Right lung (tissue), 2 donors: ENCODE measurements at regions not wholly inside any gene's neighbourhood (a gene's known extent, or its start where the extent isn't known, plus 50 kb on each side); places are given as distances from the start of the nearest gene placed in this dataset.
A peak's percentile ranks its signal among the peaks of the same experiment; 100 is the strongest.
"Not testable (repeated sequence)": the region's sequence is repeated elsewhere in the genome, so short reads cannot be mapped to it uniquely, and the experiment has no call there.

Source experiments
- DNase-seq, 2 donors: peaks; one replicate each; pipeline ENCODE4 v3.0.0-alpha.2; 2013

DNA sequence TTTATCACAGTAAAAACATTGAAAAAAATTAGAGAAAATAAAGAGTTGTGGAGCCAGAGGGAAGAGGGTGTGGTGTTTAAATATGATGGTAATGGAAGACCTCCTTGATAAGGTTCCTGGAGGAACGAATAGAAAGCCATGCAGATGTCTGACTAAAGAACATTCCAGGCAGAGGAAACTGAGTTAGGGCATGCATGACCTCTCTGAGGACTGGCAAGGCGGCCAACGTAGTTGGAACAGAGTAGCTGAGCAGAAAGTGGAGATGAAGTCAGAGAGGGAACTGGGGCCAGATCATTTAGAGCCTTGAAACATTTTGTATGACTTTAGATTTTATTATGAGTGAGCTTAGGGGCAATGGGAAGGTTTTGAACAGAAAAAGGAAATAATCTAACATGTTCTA lies 377.5 kb downstream of the HLX start:
- DNase-seq = no peak

DNA sequence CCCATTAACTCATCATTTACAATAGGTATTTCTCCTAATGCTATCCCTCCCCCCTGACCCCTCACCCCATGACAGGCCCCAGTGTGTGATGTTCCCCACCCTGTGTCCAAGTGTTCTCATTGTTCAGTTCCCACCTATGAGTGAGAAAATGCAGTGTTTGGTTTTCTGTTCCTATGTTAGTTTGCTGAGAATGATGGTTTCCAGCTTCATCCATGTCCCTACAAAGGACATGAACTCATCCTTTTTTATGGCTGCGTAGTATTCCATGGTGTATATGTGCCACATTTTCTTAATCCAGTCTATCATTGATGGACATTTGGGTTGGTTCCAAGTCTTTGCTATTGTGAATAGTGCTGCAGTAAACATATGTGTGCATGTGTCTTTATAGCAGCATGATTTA lies 378.3 kb downstream of the HLX start:
- not testable (repeated sequence) for DNase-seq

DNA sequence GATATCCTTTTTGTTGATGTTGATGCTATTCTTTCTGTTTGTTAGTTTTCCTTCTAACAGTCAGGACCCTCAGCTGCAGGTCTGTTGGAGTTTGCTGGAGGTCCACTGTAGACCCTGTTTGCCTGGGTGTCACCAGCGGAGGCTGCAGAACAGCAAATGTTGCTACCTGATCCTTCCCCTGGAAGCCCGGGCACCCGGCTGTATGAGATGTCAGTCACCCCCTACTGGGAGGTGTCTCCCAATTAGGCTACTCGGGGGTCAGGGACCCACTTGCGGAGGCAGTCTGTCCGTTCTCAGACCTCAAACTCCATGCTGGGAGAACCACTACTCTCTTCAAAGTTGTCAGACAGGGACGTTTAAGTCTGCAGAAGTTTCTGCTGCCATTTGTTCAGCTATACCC lies 383.4 kb downstream of the HLX start:
- not testable (repeated sequence) for DNase-seq

DNA sequence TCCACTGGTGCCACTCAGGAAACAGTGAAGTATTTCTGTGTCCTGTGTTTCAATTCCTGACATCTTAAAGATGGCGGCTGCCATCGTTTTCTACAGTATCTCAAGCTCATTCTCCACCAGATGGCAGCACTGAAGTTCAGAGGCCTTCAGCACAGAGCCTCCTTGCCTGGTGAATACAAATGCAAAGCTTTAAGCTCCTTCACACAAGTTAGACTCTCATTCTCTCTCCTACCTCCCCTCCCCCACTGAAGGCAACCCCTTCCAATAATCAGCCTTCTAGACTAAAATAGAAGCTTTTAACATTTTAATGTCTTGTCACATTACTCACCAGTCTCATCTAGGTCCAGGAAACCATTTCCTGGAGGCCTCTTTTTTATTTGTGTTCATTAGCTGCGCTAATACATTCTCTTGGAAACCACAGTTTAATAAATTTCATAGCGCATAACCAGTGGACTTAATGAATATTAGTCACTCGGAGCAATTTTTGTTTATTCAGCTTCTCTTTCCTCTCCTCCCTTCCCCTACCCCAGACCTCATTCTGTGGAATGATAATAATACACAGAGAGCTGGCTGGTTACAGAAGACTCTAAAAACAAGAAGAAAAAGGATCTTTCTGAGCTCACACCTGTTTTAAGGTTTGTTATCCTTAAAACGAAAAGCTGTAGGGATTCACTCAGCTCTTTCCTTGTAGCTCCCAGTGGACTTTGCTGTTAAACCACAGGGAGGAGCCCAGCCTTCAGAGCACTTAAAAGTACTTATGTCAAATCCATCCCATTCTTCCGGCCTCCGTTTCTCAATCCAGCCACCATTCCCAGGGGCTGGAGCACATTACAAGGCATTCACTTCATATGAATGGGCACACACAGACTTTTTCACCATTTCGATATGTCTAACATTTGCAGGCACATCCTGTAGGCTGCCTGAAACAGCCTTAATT lies 384.9 kb downstream of the HLX start:
- no peak for DNase-seq

DNA sequence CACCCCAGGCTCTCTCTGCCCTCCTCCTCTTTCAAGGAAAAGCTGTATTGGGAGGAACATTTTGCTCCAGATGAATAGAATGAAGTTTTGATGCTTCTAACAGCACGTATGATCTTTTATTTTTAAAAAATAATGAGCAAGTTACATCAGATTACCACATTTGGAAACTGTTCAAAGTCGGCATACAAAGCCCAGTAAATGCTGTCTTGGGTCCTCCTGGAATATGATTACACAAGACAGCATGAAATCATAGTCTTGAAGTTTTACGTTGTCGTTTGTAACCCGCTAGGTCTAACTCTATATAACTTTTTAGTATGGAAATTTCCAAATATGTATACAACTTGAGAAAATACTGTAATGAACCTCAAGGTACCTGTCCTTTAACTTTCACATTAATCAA lies 385.6 kb downstream of the HLX start:
- DNase-seq = no peak

DNA sequence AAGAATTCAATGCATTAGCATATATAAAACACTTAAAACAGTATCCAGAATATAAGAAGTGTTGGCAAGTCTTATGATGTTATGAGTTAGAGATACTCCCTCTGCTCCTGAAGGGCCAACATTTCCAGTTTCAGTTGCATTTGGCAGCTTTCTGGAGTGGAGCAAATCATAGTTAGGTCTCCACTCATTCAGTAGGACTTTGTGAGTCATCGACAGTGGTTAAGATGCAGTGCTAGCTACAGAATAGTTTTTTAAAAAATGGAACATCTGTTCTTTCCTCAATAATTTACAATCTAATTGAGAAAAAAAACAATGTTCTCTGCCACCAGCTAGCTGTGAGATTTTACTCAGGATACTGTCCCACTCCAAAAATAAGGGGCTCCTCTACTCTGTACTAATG lies 389.1 kb downstream of the HLX start:
- DNase-seq = no peak

DNA sequence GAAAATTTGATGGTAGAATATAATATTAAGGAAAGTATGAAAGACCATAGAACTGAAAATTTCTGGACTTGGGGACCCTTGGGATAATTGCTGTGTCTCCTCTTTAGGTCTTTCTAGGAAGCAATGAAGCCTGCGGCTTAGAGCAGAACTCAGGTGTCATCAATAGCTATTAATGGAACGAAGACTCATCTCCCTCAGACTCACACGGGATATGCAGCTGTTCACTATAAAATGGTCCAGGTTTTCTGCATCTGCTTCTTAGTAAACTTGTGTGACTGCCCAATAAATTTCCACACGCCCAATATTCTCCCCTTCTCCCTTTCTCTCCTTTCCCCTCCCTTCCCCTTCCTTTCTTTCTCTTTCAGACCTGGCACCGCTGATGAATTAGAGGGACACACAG lies 392.5 kb downstream of the HLX start:
- no peak for DNase-seq

DNA sequence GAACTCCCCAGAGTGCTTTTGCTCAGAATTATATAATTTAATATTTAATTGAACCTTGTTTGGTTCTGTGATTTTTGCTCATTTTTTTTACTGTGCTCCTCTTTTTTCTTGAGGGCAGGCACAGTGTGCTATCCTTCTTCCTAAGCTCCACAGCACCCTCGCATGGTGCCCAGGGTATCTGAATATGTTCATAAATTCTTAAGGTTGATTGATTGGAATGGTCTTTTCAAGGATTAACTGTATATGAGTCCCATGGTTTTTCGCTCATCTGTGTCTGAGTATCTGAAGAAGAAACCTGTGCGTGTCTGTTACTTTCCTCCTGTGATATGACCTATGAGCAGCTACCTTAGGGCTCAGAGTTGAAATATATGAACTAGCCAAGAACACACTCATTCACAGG lies 393.7 kb downstream of the HLX start:
- DNase-seq = no peak

DNA sequence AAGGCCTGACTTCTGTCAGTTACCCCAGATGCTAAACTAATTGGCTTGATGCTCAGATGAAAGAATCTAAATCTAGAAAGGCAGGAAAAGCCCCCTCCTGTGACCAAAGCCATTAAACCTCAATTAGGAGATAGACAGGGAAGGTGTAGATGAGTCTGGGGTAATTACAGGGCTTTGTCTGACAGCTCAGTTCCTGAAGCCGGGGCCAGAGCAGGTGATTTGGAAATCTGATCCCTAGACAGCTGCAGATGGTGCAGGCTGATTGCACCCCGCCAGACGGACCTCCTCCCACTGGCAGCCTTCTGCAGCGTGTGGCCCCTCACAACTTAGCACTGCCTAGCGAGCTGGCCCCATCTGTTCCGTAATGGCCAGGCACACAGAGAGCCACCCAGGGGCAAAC lies 395.1 kb downstream of the HLX start:
- no peak for DNase-seq

DNA sequence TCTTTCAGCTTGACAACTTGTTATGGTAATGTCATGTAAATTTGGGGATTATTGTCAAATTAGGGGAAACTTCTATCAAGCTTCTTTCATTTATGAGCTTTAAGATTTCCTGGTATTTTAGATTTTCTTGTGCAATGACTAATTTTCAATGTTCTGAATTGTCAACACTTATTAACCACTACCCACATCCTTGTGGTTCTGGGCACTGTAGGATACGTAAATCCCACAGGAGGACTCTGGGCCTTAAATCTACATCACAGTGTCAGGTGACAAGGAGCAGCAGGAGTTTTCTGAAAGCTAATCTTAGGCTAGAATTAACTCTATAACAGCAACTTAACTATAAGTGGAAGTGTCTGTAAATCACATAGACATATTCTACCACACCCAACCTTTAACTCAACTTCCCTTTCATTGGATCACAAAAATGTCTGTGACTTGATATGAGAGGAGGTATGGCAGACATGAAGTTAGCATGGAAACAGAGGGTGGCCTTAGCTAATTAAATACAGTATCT lies 397.7 kb downstream of the HLX start:
- DNase-seq = no peak

DNA sequence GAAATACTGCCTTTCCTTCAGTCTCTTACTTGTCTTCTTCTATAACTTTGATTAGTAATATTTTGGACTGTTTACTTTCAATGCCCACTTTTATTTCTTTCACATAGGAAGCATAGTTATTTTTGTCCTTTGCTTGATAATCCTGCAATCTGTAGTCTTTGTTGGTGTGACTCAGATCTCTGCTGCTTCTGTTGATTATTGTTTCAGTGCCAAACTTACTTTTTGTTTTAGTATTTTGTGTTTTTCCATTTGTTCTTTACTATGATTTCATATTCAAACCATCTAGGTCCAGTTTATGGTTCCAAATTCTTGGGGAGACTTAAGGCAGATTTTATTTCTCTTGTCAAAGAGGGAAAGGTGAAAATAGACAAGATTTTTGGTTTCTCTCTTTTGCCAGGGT lies 399.9 kb downstream of the HLX start:
- no peak for DNase-seq

DNA sequence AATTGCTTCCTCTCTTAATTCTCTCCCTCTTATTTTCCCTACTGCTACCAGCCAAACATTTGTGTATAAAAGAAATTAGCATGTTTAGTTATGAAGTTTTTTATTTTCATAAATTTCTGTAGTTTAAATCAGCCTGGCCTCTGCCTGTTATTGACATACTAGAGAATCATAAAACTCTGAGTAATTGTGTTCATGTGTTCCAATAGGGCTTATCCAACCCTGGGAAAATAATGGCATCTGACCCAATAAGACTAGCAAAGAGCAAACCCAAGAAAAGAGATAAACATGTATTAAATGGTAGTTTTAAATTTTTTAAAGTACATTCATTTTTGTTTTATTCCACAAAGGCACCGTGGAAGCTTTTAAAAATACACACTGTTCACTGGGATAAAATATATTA lies 404.3 kb downstream of the HLX start:
- no peak for DNase-seq

DNA sequence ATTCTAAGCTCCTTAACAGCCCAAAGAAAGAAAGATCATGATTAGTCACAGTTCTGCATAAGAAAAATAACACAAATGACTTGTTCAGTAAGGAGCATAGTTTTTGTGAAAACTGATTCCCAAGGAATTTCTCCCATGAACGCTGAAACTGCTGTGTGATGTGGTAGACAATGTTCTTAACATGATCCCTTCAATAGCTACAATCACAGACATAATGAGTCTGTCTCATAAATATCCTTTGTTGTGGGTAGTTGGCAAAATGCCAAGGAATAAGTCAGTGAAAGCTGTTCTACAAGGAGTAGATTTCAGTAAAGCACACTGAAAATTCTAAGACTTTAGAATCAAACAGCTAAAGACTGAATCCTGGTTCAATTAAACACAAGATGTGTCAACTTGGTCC lies 404.8 kb downstream of the HLX start:
- DNase-seq = peak; percentile 54 to 59

DNA sequence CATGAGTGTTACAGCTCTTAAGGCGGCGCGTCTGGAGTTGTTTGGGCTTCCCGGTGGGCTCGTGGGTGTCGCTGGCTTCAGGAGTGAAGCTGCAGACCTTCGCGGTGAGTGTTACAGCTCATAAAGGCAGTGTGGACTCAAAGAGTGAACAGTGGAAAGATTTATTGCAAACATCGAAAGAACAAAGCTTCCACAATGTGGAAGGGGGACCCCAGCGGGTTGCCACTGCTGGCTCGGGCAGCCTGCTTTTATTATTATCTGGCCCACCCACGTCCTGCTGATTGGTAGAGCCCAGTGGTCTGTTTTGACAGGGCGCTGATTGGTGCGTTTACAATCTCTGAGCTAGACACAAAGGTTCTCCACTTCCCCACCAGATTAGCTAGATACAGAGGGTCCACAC lies 405.7 kb downstream of the HLX start:
- DNase-seq = not testable (repeated sequence)

DNA sequence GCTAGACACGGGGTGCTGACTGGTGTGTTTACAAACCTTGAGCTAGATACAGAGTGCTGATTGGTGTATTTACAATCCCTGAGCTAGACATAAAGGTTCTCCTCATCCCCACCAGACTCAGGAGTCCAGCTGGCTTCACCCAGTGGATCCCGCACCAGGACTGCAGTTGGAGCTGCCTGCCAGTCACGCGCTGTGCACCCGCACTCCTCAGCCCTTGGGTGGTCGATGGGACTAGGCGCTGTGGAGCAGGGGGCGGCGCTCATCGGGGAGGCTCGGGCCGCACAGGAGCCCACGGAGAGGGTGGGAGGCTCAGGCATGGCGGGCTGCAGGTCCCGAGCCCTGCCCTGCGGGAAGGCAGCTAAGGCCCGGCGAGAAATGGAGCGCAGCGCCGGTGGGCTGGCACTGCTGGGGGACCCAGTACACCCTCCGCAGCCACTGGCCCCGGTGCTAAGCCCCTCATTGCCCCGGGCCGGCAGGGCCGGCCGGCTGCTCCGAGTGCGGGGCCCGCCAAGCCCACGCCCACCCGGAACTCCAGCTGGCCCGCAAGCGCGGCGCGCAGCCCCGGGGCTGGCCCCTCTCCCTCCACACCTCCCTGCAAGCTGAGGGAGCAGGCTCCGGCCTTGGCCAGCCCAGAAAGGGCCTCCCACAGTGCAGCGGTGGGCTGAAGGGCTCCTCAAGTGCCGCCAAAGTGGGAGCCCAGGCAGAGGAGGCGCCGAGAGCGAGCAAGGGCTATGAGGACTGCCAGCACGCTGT lies 406.4 kb downstream of the HLX start:
- DNase-seq = not testable (repeated sequence)

DNA sequence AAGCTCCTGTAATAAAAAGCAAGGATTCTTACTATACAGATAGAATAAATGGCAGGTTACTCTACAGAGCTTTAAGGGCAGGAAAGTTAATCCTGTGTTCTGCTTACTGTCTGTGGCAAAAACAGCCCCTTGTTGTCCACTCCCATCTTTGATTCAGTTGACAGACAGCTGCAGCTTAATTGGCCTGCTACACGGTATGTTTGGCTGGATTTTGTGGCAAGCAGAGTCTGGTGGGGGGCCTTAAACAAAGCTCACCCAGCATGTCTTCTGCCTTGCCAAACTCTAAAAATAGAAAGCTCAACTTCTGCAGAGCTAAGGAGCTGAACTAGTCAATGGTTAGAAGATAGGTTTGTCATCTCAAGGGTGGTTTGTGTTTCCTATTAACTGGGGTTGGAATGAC lies 407.2 kb downstream of the HLX start:
- DNase-seq = no peak

DNA sequence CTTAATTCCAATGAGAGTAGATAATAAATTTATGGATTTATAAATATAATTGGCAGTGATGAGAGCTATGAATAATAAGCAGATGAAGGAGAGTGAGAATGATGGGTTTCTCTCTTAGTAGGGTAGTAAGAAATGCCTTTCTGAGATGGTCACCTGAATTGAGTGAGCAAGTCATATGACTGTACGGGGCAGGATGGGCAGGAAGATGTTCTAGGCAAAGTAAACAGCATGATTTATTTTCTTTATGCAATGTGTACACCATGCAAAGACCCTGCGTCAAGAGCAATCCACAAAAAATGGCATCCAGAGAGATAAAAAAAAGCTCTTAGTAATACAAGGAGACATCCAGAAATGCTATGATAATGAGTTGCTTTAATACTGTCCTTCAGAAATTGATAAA lies 409.9 kb downstream of the HLX start:
- DNase-seq = no peak

DNA sequence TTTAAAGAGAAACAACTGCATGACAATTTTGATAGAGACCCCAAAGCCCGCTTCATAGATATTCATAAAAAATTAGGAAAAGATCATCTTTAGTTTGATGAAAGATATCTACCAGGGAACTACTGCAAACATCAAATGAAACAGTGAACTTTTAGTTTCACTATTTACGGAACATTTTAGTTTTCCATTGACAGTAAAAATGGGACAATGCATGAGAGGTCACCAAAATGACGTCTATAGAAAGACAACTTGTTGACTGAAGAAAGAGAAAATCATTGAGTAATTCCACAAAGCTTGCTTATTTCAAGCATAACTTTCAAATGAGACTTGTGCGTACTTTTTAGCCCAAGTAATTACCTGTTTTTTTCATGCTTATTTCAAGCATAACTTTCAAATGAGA lies 411.4 kb downstream of the HLX start:
- no peak for DNase-seq

DNA sequence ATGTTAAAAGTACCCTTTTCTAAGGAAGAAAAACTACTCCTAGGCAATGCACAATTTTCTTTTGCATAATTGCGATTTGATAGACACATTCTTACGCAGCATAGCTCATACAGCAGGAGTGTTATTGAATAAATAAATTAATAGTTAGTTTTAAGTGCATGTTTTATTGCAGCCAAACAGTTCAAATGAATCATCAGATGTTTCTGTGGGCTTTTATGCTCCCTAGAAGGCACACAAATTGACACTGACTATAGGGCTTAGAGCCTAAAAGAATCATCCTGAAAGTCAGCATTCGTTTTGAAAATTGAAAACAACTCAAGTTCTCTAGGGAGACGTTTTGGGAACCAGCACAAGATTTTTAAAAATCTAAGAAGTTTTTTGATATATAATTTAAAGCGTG lies 411.9 kb downstream of the HLX start:
- no peak for DNase-seq

DNA sequence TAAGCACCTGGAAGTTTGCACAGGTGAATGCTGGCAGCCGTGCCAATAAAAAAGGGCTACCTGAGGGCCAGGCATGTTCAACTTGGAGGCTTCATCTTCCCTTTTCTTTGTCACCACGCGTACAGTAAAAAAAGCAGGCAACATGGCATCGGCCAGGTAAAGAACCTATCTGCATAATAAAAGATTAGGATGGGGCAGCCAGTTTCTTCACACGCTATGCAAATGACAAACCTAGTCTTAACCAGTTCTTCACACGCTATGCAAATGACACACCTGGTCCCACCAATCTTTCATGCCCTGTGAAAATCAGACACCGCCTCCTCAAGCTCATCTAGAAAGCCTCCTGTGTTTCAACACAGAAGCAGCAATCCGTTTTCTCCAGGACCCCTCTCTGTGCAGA lies 413.4 kb downstream of the HLX start:
- no peak for DNase-seq

DNA sequence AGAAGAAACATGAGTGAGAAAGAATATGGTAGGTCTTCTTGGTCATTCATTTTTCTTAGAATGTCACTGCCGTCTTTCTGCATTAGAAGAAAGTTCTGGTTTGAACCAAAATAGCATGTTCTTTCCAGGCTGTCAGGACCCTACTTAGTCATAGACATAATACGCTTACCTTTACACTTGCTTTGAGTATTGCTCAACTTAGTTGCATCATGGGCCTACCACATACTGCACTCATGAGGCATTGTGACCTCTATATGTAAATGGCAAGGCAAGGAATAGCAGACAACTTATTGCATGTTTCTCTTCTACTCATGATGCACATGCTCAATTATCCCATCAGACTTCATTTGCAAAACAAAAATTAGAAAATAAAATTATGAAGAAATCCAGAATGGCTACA lies 415.0 kb downstream of the HLX start:
- DNase-seq = no peak

DNA sequence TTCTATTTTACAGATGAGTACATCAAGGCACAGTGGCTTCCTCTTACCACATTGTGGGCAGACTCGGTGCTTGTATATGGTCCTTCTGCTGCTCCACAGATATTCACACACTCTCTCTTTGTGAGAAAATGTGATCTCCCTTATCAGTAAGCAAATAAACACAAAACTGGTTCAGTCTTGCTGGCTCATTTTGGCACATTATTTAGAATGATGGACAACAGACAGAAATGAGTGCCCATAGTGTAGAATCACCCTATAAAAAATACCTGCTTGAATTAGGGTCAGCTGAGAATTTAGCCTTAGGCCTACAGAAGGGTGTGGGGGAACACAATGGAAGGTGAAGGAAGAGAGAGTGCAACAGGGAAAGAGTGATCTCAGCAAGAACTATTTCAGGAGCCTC lies 423.1 kb downstream of the HLX start:
- no peak for DNase-seq

DNA sequence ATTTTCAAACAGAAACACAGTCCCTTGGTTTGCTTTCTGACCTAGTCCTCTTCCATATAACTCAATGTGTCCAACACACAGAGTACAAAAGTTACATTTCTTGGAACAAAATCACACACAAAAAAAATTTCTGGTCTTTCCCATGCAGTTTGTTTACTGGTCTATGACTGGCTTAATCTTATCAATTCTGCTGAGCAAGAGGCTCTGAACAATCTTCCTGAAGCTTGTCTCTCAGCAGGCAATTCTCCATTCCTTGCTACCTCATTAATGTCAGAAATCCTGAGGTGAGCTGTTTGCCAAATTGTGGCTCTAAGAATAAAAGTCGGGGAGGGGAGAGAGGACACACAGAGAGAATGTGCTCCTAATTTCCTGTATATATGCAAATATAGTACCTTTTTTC lies 423.6 kb downstream of the HLX start:
- DNase-seq = peak; percentile 72 to 73
